ENCODE measurements at regions not wholly inside any gene's neighbourhood (a gene's known extent, or its start where the extent isn't known, plus 50 kb on each side); places are given as distances from the start of the nearest gene placed in this dataset.

- TF ChIP-seq EZH2 (IDR thresholded peaks at IDR 0.05; ENCODE audit: borderline replicate concordance, low read depth, low read length, poor library complexity, severe bottlenecking) = no peak
- TF ChIP-seq, protein P1, sequence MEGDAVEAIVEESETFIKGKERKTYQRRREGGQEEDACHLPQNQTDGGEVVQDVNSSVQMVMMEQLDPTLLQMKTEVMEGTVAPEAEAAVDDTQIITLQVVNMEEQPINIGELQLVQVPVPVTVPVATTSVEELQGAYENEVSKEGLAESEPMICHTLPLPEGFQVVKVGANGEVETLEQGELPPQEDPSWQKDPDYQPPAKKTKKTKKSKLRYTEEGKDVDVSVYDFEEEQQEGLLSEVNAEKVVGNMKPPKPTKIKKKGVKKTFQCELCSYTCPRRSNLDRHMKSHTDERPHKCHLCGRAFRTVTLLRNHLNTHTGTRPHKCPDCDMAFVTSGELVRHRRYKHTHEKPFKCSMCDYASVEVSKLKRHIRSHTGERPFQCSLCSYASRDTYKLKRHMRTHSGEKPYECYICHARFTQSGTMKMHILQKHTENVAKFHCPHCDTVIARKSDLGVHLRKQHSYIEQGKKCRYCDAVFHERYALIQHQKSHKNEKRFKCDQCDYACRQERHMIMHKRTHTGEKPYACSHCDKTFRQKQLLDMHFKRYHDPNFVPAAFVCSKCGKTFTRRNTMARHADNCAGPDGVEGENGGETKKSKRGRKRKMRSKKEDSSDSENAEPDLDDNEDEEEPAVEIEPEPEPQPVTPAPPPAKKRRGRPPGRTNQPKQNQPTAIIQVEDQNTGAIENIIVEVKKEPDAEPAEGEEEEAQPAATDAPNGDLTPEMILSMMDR (conservative IDR thresholded peaks at IDR 0.05; ENCODE audit: low read depth, low read length) = no peak
Measured at GRCh38 chr2:144893464-144893863, 373.5 kb upstream of the ZEB2 start.
